DOHH2 (cell line): ENCODE measurements at regions not wholly inside any gene's neighbourhood (a gene's known extent, or its start where the extent isn't known, plus 50 kb on each side); places are given as distances from the start of the nearest gene placed in this dataset.

Source experiments
- CTCF ChIP-seq: fragments of 200-600 bp; sonication (generic); IDR thresholded peaks from one replicate; pipeline ENCODE4 v1.5.1; 2014; ENCODE audit warnings: antibody characterized with exemption, mild to moderate bottlenecking, low read depth, low read length; ENCODE audit not compliant: poor library complexity, severe bottlenecking
- EZH2phosphoT487 ChIP-seq: fragments of 200-600 bp; sonication (generic); IDR thresholded peaks from 2 replicates; pipeline ENCODE4 v1.6.1; 2017; ENCODE audit warnings: borderline replicate concordance, mild to moderate bottlenecking, antibody characterized with exemption, low read length, moderate library complexity, mixed read lengths

- TF ChIP-seq CTCF (no peak), EZH2phosphoT487 (no peak)
Measured at GRCh38 chrX:124249345-124249744, 83.1 kb upstream of the TEX13D start.
